Right atrium auricular region (tissue), 2 donors: ENCODE measurements at regions not wholly inside any gene's neighbourhood (a gene's known extent, or its start where the extent isn't known, plus 50 kb on each side); places are given as distances from the start of the nearest gene placed in this dataset.

ENCODE experiments used
- DNase-seq: peaks from one replicate; pipeline ENCODE4 v3.0.0-alpha.2; 2019; ENCODE audit warnings: low spot score
- H3K27ac ChIP-seq, 2 donors: fragments of 200-600 bp; sonication (generic); 1 replicate in 1 of 2; 2 replicates in 1 of 2; pipeline ENCODE4 v1.5.1; 2016 to 2019
- H3K27me3 ChIP-seq, 2 donors: fragments of 200-600 bp; sonication (generic); one replicate each; pipeline versions ENCODE4 v1.5.1 to v1.6.0; 2017 to 2019
- H3K36me3 ChIP-seq: fragments of 200-600 bp; sonication (generic); one replicate; pipeline ENCODE4 v1.5.1; 2016
- H3K4me1 ChIP-seq, 2 donors: fragments of 200-600 bp; sonication (generic); one replicate each; pipeline versions ENCODE4 v1.5.1 to v1.6.0; 2017 to 2019
- H3K4me3 ChIP-seq, 2 donors: fragments of 200-600 bp; sonication (generic); 1 replicate in 1 of 2; 2 replicates in 1 of 2; pipeline ENCODE4 v1.5.1; 2017 to 2019; ENCODE audit warnings: mild to moderate bottlenecking in 1 of 2, moderate library complexity in 1 of 2
- H3K9me3 ChIP-seq, 2 donors: fragments of 200-600 bp; sonication (generic); one replicate each; pipeline ENCODE4 v1.5.1; 2019
- TF ChIP-seq, protein P1 (sequence below), 2 donors: fragments of 200-600 bp; sonication (generic); IDR thresholded peaks; one replicate each; pipeline ENCODE4 v1.5.1; 2019; ENCODE audit warnings: antibody characterized with exemption in 2 of 2

DNA sequence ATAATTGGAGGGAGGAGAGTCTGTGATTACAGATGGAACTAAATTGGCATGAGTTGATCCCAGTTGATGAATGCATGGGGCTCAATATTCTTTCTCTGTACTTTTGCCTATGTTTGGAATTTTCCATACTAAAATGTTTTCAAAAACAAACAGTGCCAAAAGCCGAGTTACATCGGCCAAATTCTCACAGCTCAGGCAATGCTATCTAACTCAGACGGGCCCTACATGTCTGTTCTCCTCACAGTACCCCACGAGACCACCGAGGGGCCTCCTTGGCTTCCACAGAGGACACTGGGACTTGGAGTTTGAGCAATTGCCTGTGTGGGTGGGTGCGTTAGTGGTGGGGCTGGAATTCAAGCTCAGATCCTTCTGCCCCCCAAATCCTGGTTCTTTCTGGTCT, 413.2 kb downstream of the CDH26 start:
- TF ChIP-seq, protein P1, sequence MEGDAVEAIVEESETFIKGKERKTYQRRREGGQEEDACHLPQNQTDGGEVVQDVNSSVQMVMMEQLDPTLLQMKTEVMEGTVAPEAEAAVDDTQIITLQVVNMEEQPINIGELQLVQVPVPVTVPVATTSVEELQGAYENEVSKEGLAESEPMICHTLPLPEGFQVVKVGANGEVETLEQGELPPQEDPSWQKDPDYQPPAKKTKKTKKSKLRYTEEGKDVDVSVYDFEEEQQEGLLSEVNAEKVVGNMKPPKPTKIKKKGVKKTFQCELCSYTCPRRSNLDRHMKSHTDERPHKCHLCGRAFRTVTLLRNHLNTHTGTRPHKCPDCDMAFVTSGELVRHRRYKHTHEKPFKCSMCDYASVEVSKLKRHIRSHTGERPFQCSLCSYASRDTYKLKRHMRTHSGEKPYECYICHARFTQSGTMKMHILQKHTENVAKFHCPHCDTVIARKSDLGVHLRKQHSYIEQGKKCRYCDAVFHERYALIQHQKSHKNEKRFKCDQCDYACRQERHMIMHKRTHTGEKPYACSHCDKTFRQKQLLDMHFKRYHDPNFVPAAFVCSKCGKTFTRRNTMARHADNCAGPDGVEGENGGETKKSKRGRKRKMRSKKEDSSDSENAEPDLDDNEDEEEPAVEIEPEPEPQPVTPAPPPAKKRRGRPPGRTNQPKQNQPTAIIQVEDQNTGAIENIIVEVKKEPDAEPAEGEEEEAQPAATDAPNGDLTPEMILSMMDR (IDR thresholded peaks at IDR 0.05) = no peak

DNA sequence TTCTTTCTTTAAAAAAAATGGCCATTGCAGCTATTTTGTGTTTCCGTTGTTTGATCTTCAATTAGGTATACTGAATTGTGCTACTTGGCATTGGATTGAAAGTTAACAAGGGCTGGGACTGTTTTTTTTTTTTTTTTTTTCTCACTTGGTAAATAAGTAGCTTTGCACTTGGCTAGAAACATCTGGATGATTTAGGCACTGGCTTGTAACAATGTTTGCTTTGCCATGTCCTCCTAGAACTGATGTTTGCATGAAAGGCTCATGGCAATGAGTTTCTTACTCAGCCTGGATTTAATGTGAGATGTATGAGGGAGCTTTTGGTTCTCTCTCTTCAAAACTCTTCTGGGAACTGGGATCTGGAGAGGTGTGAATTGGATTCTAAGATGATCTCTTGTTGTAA, 414.1 kb downstream of the CDH26 start:
- Histone ChIP-seq H3K27ac (no peak overlapping the region), H3K9me3 (peaks cover 0 to 7% of the 10 kb centered on the region in 2 donors), H3K4me1 (no peaks in the 10 kb centered on the region), H3K27me3 (no peaks in the 10 kb centered on the region), H3K4me3 (no peak overlapping the region), H3K36me3 (no peaks in the 10 kb centered on the region)
- DNase-seq = no peak
- TF ChIP-seq, protein P1 (IDR thresholded peaks at IDR 0.05) = no peak

More for the DNA sequence above, 413.2 kb downstream of the CDH26 start:
- Histone ChIP-seq H3K4me3 (no peak overlapping the region), H3K9me3 (peaks cover 0 to 7% of the 10 kb centered on the region in 2 donors), H3K36me3 (no peaks in the 10 kb centered on the region), H3K4me1 (no peaks in the 10 kb centered on the region), H3K27ac (no peak overlapping the region), H3K27me3 (no peaks in the 10 kb centered on the region)
- no peak for DNase-seq

DNA sequence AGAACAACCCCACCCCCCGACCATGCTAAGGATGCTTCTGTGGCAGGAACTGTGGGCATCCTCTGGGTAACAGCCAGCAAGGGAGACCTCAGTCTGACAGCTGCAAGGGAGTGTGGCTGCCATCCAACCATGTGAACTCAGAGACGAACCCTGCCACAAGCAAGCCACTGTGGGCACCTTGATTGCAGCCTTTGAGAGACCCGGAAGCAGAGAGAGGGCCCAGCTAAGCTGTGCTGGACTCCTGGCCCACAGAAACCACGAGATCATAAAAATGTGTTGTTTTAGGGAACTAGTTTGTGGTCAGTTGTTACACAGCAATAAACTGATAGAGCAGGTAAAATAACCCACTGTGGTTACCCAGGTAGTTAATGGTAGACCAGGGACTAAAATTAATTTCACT, 414.6 kb downstream of the CDH26 start:
- DNase-seq = no peak
- Histone ChIP-seq H3K27ac (no peak overlapping the region), H3K9me3 (peaks cover 0 to 7% of the 10 kb centered on the region in 2 donors), H3K27me3 (no peaks in the 10 kb centered on the region), H3K4me1 (no peaks in the 10 kb centered on the region), H3K4me3 (no peak overlapping the region), H3K36me3 (no peaks in the 10 kb centered on the region)
- TF ChIP-seq, protein P1 (IDR thresholded peaks at IDR 0.05) = no peak

DNA sequence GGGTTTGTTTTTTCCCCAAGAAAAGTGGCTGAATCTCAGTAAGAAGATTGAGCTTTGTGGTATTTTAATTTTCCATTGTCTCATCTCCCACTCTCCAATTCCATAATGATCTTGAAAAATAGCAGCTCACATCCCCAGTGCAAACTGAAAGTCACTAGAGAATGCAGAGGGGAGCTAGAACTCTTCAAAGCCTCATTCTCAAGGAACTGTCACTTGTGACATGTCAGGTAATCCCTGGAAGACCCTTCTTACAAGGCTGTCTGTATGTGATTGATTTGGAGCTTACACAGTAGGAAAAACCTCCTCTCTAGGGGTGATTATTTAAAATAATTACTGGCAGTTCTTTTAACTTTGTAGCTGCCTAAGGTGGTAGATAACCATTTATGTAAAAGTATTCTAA, 420.4 kb downstream of the CDH26 start:
- Histone ChIP-seq H3K27me3 (no peaks in the 10 kb centered on the region), H3K9me3 (peaks cover 0 to 12% of the 10 kb centered on the region in 2 donors), H3K4me3 (no peak overlapping the region), H3K27ac (no peak overlapping the region), H3K36me3 (no peaks in the 10 kb centered on the region), H3K4me1 (no peaks in the 10 kb centered on the region)
- TF ChIP-seq, protein P1 (IDR thresholded peaks at IDR 0.05) = no peak
- DNase-seq = no peak

DNA sequence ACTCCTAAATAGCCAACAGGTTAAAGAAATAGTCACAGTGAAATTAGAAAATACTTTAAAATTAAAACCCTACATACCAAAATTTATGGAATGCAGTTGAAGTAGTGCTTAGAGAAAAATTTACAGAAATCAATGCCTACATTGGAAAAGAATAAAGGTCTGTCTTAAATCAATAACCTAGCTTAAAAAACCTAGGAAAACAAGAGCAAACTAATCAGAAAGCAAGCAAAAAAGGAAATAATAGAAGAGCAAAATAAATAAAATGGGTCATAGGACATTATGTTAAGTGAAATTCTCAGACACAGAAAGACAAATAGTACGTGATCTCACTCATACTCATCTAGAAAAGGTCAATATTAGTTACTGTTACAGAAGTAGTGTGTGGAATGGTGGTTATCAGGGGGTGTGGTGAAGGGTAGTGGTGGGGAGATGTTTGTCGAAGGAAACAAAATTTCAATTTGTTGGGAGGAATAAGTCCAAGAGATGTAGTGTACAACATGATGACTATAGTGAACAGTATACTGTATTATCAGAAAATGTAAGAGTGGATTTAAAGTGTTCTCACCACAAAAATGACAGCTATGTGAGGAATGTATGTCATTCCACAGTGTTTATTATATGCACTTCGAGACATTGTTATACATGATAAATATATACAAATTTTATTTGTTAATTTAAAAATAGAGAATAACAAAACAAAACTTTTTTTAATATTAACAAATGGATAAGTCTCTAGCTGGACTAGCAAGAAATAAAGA, 423.6 kb downstream of the CDH26 start:
- Histone ChIP-seq H3K36me3 (no peaks in the 10 kb centered on the region), H3K9me3 (peaks cover 0 to 12% of the 10 kb centered on the region in 2 donors), H3K4me1 (no peaks in the 10 kb centered on the region), H3K27me3 (no peaks in the 10 kb centered on the region), H3K4me3 (no peak overlapping the region), H3K27ac (no peak overlapping the region)
- no peak for DNase-seq
- TF ChIP-seq, protein P1 (IDR thresholded peaks at IDR 0.05) = no peak

DNA sequence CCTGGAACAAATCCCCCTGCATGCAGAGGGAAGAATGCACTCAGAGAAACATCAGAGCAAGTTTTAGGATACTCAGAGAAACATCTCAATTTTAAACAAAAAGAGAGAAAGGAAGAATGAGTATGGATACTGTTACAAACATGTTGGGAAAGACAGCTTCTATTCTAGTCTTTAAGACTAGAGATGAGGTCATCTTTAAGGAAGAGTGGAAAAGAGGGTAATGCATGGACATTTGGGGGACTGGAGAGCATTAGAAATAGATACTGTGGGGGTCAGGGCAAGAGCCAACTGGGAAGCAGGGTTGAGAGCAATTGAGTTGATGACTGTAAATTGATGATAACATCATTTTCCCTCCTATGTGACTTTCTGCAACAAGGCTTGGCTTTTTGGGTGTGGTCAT, 431.2 kb downstream of the CDH26 start:
- H3K36me3 ChIP-seq = no peaks in the 10 kb centered on the region
- H3K4me3 ChIP-seq = no peak overlapping the region
- no peaks in the 10 kb centered on the region for H3K9me3 ChIP-seq
- H3K27me3 ChIP-seq = no peaks in the 10 kb centered on the region
- TF ChIP-seq, protein P1 (IDR thresholded peaks at IDR 0.05) = no peak
- no peak for DNase-seq
- H3K4me1 ChIP-seq = no peaks in the 10 kb centered on the region
- no peak overlapping the region for H3K27ac ChIP-seq
